Breast epithelium (tissue), 3 donors: ENCODE measurements at regions not wholly inside any gene's neighbourhood (a gene's known extent, or its start where the extent isn't known, plus 50 kb on each side); places are given as distances from the start of the nearest gene placed in this dataset.

Source experiments
- POLR2A ChIP-seq: fragments of 450-650 bp; IDR thresholded peaks from one replicate; pipeline ENCODE4 v1.6.1; 2016; ENCODE audit warnings: antibody characterized with exemption, mild to moderate bottlenecking, moderate library complexity
- POLR2AphosphoS5 ChIP-seq, 3 donors: sonication (generic); formaldehyde crosslinking; IDR thresholded peaks; one replicate each; pipeline ENCODE4 v1.6.1; 2017; ENCODE audit warnings: antibody characterized with exemption in 3 of 3
- TF ChIP-seq, protein P1 (sequence below), 3 donors: fragments of 450-650 bp; IDR thresholded peaks; one replicate each; pipeline ENCODE4 v1.5.1; 2016 to 2017; ENCODE audit warnings: antibody characterized with exemption in 3 of 3, mild to moderate bottlenecking in 3 of 3, moderate library complexity in 3 of 3

GRCh38 chr20:40628877-40629276 lies 60.2 kb downstream of the MAFB start:
- no peak for TF ChIP-seq POLR2A
- TF ChIP-seq, protein P1, sequence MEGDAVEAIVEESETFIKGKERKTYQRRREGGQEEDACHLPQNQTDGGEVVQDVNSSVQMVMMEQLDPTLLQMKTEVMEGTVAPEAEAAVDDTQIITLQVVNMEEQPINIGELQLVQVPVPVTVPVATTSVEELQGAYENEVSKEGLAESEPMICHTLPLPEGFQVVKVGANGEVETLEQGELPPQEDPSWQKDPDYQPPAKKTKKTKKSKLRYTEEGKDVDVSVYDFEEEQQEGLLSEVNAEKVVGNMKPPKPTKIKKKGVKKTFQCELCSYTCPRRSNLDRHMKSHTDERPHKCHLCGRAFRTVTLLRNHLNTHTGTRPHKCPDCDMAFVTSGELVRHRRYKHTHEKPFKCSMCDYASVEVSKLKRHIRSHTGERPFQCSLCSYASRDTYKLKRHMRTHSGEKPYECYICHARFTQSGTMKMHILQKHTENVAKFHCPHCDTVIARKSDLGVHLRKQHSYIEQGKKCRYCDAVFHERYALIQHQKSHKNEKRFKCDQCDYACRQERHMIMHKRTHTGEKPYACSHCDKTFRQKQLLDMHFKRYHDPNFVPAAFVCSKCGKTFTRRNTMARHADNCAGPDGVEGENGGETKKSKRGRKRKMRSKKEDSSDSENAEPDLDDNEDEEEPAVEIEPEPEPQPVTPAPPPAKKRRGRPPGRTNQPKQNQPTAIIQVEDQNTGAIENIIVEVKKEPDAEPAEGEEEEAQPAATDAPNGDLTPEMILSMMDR (IDR thresholded peaks at IDR 0.05): no peak
- no peak for TF ChIP-seq POLR2AphosphoS5 (IDR thresholded peaks at IDR 0.05)
